ENCODE measurements at regions not wholly inside any gene's neighbourhood (a gene's known extent, or its start where the extent isn't known, plus 50 kb on each side); places are given as distances from the start of the nearest gene placed in this dataset.
"Not testable (repeated sequence)": the region's sequence is repeated elsewhere in the genome, so short reads cannot be mapped to it uniquely, and the experiment has no call there.

DNA sequence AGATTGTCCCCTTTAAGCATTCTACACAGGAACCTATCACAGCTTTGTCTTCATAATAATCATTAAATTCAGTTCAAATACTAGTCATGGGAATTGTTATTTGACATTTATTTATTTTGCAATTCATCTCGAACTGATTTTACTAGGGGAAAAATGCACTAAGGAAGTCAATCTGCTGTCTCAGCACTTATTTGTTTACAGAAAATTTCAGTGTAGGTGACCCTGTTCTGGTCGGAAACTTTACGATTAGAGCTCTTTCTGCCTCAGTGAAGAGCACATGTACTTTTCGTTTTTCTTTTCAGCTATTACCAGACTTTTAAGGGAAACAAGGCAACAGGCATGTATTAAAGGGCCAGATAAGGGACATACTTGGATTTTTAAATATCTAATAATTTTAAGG is 1405.7 kb upstream of the ZEB2 start:
- no peak for DNase-seq

DNA sequence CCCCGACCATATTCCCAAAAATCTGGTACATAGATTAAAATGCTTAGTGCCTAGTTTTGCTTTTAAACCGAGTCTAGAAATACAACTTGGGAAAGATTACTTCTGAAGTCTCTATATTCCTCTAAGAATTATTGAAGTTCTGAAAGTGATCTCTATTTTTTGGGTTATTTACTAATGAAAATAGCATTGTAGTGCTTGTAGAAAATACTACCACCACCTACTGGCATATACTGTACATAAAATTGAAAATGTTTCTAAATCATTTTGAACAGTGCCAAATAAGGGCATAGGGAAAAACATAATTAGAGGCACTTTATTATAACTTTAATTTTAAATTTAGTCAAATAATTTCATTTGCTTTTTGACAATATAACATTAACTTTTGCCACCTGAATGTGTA is 1399.6 kb upstream of the ZEB2 start:
- no peak for DNase-seq

DNA sequence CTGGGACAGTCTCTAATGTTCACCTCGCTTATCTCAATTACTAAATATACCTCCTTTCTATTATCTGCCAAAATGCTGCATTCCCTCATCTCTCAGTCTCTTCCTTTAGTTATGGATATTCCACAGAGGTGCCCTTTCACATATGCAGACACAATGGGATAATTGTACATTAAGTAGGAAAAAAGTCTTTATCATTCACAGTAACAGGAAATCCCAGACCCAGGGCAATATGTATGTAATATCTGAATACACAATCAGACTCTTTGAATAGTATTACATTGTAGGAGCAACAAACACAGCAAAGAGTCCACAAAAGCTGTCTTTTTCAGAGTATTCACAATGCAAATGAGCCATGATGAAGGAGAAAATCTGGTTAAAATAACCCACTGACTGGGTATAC is 1399.0 kb upstream of the ZEB2 start:
- DNase-seq: no peak

DNA sequence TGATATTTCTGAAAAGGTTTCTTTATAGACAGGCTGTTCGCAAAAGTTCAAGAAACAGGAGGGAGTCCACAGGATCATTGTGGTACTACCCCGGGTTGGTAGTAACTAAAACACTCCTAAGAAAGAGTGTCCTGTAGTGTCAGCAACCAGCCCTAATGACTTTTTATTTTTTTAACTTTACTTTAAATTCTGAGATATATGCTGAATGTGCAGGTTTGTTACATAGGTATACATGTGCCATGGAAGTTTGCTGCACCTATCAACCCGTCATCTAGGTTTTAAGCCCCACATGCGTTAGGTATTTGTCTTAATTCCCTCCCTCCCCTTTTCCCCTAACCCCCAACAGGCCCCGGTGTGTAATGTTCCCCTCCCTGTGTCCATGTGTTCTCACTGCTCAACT is 1396.9 kb upstream of the ZEB2 start:
- no peak for DNase-seq

DNA sequence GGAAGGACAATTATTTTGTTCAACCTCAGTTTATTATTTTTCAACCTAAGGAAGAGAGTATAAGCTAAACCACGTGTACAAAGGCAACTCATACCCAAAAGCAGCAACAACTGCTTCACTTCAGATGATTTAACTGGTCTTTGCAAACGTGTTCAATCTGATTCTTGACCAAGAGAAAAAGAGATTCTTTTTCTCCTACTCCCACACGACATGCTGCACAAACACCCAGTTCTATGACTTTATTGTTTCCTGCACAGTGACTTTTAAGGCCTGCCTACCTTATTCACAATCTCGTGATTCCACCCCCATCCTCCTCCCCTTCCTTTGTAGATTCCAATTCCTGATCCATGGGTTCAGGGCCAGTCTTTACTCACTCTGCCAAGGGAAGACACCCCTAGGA is 1394.8 kb upstream of the ZEB2 start:
- DNase-seq: no peak

DNA sequence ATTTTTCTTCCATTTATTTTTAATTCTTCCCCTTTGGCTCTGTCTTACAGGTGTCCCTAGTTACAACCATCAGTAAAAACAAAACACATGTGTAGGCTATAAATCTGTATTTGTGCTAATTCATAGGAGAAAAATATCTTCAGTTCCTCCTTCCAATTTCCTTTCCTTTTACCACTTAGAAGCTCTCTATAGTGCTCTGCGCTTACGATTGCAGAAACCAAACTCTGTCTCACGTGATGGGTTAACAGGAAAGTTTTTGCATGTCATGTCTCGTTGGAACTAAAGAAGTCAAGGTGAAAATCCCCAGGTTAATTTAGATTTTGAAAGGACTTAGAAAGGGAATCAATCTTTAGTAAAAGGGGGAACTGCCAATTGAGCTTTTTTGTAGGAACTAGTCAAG is 1390.5 kb upstream of the ZEB2 start:
- peak; percentile 3 for DNase-seq

DNA sequence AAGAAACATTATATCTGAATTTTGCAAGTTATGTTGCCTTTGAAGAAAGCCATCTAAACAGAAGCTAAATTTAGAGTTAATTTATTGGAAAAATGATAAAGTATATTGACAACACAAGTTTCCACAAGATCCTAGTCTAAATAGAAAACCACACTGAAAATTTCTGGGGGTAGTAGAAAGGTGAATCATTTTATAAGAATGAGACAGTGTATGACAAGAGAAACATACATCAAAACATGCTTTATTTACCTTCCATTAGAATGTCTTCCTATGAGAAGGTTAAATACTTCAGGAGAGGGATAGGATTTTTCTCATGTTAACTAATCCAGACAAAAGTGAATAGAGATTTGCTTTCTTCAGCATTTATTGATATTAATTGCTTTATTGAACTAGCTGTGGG is 1389.8 kb upstream of the ZEB2 start:
- no peak for DNase-seq

DNA sequence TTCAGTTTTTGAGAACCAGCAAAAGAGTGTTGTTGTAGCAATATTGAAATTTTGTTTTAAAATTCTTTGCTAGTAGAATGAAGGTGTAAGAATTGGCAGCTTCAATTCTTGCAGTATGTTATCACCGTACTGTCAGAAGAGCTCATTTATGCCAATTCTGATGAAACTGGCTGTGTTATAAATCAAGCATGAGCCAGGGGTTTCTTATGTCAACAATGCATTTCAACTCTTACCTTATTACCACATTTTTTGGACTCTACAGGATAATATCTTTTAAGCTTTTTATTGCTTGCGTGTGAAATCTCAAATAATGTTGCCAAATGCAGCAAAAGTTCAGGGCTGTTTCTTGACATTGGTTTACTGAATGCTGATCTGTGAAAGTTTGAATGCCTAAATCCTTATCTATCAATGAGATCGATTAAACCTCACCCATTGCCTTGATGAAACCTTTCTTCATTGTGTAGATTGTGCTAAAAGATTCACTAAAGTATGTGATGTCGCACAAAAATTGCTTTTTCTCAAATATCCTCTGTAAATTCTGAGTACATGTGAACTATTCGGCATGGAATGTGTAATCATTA is 1389.3 kb upstream of the ZEB2 start:
- DNase-seq: no peak

DNA sequence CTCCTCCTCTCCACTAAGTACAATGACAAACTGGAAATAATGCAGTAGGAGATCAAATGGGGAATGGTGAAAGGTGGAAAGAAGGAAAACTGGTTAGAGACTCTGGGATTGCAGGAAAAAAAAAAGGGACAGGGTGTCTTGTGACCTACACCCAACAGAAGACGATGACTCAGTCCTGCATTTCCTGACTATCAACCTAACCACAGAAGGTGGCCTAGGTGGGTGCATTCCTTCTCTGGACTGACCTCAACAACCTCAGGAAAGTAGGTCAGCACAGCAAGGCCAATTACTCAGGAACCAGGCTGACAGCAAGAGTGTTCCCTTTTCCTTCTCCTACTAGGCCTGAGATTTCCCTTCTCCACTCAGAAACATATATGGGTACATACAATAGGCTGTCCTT is 1386.4 kb upstream of the ZEB2 start:
- no peak for DNase-seq

DNA sequence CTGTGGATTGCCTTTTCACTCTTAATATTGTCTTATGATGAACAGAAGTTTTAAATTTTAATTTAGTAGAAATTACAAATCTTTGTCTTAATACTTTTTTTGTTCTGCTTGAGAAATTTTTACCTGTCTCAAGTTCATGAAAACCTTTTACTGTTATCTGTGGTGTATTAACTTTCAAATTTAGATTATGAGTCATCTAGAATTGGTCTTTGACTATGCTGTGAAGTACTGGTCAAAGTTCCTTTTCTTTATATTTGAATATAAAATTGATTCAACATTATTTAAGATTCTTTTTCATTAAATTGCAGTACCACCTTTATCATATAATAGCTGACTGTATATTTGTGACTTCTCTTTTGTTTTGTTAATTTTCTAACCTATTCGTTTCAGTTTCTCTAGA is 1385.5 kb upstream of the ZEB2 start:
- DNase-seq: no peak

DNA sequence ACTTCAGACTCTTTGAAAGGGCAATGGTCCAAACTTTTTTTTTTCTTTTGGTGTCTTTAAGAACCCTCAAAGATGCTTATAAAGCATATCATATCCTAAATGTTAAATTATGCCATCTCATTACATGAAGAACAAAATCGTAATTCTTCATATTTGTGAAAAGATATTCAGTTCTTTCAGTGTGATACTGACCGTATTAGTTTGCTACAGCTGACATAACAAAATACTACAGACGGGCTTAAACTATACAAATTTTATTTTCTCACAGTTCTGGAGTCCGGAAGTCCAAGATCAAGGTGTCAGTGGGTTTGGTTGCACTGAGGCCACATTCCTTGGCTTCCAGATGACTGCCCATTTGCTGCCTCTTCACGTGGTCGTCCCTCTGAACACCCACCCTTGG is 1377.2 kb upstream of the ZEB2 start:
- DNase-seq: no peak

DNA sequence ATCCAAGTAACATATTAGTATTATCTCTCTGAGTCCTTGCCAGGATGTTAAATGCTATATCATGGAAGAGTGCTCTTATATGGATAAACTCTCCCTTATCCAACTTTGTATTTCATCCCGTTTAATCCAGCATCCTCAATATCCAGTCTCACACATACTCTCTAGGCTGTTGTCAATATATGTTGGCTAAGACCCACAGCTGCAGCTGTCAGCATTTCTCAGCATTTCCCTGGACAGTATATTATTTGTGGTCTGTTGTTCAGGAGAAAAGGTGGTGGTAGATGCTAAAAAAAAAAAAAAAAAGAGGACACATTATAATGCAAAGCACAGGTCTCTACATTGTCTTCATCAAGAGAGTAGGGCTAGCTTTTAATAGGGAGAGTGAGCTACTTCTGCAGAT is 1368.0 kb upstream of the ZEB2 start:
- no peak for DNase-seq

DNA sequence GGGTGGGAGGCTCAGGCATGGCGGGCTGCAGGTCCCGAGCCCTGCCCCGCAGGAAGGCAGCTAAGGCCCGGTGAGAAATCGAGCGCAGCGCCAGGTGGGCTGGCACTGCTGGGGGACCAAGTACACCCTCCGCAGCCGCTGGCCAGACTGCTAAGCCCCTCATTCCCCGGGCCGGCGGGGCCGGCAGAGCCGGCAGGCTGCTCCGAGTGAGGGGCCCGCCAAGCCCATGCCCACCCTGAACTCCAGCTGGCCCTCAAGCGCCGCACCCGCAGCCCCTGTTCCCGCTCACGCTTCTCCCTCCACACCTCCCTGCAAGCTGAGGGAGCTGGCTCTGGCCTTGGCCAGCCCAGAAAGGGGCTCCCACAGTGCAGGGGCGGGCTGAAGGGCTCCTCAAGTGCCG is 1361.1 kb upstream of the ZEB2 start:
- not testable (repeated sequence) for DNase-seq

DNA sequence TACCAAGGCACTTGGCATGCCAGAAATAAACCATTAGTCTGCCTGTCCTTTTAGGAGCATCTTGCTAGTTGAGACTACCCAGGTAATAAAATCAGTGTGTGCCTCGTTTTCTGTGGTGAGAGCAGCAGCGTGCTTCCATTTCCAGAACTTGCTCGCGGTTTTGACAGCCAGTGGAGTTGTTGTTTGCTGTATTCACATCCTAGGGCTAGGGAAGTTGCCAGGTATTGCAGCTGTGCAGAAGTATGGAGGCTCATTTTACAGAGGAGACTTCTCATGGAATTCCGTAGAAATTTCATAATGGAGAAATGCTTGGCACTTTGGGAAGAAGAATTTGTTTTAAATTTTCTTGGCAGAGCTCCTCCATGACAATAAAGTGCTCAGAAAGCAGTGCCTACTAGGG is 1355.1 kb upstream of the ZEB2 start:
- no peak for DNase-seq

DNA sequence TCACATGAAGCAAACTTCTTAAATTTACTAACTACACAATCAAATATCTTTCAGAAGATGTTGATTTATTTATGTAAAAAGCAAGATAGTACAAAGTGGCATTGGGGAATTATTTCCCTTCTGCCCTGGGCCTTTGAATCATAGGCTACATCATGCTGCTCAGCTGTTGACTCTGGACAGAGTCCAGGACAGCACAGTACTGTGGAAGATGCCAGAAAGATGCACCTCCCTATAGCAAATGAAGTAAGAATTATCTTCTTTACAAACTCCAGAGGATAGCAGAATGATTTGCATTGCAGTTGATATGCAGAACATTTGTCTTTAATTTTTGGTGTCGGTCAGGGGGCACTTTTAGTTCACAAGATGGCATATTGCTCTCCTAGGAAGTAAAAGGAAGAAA is 1354.5 kb upstream of the ZEB2 start:
- DNase-seq: no peak

DNA sequence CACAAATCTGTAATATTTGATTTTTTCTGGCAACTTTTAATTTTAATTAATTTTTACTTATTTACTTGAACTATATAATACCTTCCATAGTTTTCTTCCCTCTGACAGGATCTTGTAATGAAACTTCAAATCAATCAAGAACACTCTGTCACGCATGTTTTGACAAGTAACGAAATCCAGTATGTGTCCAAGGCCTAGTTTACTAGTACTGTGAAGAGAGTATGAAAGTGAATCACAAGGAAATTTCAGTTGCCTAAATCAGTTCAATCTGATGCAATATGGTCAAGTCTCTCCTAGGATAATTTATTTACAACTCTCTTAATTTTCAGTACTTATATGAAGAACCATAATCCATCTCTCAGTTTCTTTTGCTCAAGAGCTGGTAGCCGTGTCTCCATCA is 1344.6 kb upstream of the ZEB2 start:
- DNase-seq: no peak

DNA sequence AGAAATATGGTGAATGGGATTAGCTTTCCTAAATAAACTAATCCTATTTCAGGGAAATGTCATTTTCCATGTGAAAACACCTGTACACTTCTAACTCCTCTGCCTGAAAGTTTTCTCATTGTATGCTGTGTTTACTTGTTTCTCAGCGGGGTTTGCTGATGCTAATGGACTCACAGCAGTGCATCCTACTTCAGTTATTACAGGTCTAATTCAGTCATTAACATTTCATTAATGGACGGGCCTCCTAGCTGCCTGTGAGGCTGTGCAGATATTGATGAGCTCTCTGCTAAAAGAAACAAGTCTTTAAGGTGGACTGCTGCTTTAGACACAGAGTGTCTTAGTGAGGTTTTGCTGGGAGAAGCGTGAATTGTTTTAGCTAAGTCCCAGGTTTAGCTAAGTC is 1342.0 kb upstream of the ZEB2 start:
- no peak for DNase-seq

DNA sequence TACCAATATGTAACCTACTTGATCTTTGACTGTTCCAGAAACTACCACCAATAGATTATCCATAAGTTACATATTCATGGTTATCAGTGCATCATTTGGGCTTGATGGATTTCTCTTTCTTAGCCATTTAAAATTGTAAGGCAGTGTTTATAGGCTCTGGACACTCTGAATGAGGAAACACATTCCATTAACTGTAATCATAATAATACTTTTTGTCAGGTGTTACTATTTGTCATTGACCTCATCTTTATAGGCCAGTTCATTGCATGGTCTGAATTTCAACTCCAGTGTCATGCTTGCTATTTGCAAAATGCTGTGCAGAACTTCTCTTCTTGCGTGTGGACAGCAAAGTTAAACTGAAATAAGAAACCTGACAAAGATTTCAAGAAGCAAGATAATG is 1340.2 kb upstream of the ZEB2 start:
- DNase-seq: no peak

DNA sequence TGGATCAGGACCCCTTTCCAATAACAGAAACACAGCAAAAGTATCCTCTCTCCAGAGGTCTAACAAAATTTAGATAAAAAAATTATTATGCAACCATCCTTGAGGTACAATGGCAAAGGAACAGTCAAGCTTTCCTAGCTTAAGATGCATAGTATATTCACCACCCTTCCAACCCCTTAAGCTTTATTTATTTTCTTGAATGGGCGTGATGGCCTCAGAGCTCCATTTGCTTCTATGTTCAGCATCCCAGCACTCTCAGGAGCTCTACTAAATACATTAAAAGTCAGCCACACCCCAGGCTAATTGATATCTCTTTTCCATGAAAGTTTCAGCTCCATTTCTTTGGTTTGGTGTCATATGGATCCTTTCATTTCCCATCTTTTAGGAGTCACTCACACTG is 1335.2 kb upstream of the ZEB2 start:
- DNase-seq: no peak

DNA sequence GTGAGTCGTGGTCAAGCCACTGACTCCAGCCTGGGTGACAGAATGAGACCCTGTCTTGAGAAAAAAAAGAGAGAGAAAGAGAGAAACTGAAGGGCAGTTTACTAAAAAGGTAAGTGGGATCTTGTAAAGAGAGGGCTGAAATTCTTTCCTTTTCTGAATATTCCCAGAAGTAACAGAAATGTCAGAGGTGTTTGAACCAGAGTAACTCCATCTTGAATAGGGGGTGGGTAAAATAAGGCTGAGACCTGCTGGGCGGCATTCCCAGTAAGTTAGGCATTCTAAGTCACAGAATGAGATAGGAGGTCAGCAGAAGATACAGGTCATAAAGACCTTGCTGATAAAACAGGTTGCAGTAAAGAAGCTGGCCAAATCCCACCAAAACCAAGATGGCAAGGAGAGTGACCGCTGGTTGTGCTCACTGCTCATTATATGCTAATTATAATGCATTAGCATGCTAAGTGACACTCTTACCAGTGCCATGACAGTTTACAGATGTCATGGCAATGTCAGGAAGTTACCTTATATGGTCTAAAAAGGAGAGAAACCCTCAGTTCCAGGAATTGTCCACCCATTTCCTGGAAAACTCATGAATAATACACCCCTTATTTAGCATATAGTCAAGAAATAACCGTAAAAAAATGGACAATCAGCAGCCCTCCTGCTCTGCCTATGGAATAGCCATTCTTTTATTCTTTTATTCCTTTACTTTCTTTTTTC is 1334.3 kb upstream of the ZEB2 start:
- no peak for DNase-seq

DNA sequence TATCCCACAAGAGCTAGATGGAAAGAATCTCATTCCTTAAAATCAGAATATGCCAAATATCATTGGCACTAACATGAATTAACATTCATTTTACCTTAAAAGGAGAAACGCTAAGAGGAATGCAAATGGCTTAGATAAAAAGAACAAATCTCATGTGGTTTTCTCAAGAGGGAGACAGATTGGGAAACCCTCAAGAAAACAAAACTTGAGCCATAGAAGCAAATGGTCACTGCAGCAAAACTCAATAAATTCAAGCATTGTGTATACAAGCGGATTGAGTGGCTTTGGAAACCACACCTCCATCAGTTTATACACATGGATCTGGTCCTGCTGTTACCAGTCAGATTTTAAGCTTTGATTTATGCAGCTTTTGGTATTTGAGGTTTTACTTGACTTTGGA is 1331.8 kb upstream of the ZEB2 start:
- DNase-seq: no peak

DNA sequence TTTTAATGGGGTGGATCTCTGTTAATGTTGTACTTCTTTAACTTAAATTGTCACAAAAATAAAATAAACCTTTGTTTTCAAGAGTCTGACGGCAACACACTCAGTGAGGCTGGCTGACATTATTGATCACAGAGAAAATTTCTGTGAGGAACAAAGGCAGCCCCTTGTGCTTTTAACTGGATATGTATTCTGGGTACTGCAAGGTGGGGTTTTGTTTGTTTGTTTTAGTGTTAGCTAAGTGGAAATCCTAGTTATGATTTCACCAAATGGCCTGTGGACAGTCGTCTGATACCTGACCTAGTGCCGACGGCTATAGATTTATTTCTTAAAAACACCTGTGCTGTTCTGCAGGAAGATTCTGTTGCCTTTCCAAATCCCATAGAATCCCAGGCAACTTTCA is 1329.5 kb upstream of the ZEB2 start:
- DNase-seq: no peak

DNA sequence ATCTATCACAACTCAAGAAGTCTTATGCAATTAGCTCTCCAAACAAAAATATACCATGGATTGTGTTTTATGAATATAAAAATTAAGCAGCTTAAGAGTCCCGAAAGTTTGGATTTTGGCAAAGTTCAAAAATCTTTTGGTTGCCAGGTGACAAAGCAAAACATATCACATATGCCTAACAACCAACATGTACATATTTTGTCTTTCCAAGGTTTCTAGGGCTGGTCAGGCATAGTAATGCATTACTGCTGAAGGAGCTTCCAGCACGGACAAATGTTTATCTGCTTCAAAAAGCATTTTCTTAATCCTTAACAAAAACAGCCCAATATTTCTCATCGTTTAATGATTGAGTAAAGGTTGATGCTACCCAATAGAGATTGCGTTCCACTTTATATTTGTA is 1327.1 kb upstream of the ZEB2 start:
- DNase-seq: no peak

DNA sequence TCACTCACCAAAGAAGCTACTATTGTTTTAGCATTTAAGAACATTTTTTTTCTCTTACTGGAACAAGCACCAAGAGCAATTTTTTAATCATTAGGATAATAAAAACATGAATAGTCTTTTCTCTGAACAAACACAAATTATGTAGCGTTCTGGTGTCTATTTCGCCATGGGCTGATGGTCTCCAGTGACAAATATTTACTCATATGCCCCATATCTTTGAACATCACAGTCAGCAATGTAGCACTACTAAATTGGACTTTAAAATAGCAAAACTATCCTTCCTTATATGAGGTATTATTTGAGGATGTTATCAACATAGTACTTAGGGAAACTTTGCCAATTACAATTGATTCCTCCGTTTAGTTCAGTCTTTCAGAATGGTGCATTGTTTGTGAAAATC is 1326.0 kb upstream of the ZEB2 start:
- DNase-seq: no peak

DNA sequence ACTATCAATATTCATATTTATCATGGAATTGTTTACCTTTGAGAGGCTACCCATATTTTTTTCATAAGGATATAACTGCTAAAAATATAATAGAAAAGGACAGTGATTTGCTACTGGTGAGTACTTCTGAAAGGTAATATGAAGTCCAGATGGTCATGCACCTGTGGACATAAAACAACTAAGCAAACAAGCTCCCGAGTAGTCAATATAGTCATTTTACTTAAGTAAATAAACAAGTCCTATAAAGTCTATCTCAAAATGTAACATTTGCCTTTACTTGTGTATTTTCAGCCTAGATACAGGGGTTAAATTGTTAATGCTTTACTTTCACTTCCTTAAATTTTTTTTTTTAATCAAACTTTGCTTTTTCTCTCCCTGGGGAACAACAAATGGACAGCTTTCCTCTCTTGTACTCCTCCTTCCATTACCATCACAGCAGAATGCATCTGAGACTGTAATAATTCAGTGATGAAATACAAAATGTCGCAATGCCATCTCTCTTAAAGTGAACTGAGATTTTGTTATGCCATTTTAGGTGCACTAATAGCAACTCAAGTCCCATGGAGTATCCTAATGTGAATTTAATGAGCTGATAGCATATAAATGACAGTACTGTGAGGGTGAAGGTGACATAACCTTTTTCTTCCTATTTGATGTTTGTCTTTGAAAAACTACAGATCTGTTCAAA is 1325.4 kb upstream of the ZEB2 start:
- peak; percentile 31 for DNase-seq
